ENCODE measurements at regions not wholly inside any gene's neighbourhood (a gene's known extent, or its start where the extent isn't known, plus 50 kb on each side); places are given as distances from the start of the nearest gene placed in this dataset.

DNA sequence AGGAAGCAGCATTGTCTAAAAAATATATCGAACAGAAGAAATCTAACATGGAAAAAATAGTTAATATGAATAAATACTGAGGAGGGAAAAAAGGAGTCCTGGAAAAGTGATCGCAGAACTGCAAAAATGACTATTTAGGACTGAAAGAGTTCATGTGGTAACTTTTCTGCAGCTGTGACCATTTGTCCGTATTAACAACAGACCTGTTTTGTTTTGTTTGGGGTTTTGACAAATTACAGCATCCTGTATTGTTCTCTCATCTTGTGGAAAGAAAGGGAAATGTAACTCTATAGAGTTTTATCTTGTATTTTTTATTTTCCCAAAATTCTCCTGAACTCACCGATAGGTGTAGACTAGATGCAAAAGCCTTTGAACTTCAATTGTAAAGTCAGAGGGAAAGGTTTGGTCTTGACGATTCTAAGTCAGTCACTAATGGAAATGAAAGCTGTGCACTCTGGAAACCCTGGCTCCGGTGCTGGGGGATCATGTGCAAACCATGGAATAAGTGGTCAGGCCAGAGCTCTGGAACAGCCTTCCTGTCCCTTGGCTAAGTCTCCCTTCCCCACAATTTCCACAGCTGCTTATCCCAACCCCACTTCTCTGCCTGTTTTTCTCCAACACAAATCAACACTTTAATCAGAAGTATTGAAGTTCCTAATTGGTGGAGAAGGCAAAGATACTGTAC lies 51.2 kb upstream of the MARCKS start:
- TF ChIP-seq CTCF (IDR thresholded peaks at IDR 0.05; ENCODE audit: low read depth, low read length) = no peak
- in situ Hi-C loops (cut with HindIII; ENCODE audit: low sequenced_read_pairs) = no loop called here
- no peak overlapping the region for H3K4me3 ChIP-seq (ENCODE audit: low read depth, low read length)

More for the DNA sequence above, 51.2 kb upstream of the MARCKS start:
- DNase-seq (ENCODE audit: low read depth, low spot score) = no peak

All from astrocyte of the spinal cord (primary cell).